Upper lobe of left lung (tissue), 4 donors: ENCODE measurements at regions not wholly inside any gene's neighbourhood (a gene's known extent, or its start where the extent isn't known, plus 50 kb on each side); places are given as distances from the start of the nearest gene placed in this dataset.

Source experiments
- POLR2AphosphoS5 ChIP-seq, 2 donors: sonication (generic); formaldehyde crosslinking; IDR thresholded peaks; one replicate each; pipeline ENCODE4 v1.5.1; 2017; ENCODE audit warnings: antibody characterized with exemption in 2 of 2
- TF ChIP-seq, protein P1 (sequence below), 6 experiments: fragments of 450-650 bp in 4 of 6; fragments of 200-600 bp in 2 of 6; sonication (generic) in 2 of 6; IDR thresholded peaks; one replicate each; pipeline ENCODE4 v1.5.1; 2016 to 2019; ENCODE audit warnings: antibody characterized with exemption in 6 of 6

GRCh38 chr5:111598996-111599395 is 86.7 kb upstream of the STARD4 start:
- TF ChIP-seq POLR2AphosphoS5 (IDR thresholded peaks at IDR 0.05), result no peak
- TF ChIP-seq, protein P1, sequence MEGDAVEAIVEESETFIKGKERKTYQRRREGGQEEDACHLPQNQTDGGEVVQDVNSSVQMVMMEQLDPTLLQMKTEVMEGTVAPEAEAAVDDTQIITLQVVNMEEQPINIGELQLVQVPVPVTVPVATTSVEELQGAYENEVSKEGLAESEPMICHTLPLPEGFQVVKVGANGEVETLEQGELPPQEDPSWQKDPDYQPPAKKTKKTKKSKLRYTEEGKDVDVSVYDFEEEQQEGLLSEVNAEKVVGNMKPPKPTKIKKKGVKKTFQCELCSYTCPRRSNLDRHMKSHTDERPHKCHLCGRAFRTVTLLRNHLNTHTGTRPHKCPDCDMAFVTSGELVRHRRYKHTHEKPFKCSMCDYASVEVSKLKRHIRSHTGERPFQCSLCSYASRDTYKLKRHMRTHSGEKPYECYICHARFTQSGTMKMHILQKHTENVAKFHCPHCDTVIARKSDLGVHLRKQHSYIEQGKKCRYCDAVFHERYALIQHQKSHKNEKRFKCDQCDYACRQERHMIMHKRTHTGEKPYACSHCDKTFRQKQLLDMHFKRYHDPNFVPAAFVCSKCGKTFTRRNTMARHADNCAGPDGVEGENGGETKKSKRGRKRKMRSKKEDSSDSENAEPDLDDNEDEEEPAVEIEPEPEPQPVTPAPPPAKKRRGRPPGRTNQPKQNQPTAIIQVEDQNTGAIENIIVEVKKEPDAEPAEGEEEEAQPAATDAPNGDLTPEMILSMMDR (IDR thresholded peaks at IDR 0.05), result no peak
